ENCODE measurements at regions not wholly inside any gene's neighbourhood (a gene's known extent, or its start where the extent isn't known, plus 50 kb on each side); places are given as distances from the start of the nearest gene placed in this dataset.

DNA sequence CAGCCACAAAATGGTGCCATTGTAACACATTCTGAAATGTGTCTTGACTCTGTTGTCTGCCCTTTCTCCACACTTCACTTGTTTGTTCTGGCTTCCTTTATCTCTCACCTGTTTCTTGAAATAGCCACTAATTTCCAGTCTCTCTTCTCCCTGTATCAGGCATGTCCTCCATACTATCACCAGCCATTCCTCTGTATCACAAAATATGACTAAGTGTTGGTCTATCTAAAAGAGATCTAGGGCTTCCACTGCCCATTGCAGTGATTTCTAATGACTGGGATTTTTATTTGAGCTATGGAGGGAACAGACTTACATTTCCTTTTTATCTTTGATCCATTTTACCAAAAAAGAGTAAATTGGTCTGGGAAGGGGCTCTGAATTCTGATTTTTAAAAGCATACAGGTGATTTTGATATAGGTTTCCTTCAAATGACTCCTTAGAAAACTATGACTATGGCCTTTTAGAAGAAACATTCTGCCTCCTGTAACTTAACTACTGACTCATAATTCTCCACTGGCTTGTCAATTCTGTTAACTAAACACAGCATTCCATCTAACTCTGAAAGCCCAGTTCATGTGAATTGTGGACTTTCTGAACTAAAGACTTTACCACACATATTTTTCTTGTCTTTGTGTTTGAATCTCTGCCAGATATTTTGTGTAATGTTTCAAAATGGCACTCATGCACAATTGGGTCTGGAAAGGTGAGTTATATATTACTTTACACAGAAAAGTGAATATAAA lies 1121.4 kb downstream of the XPNPEP1 start:
- POLR2A ChIA-PET, result no interaction called here
- Histone ChIP-seq H3K27me3 (ENCODE audit: insufficient read depth, low read length) (no peaks in the 10 kb centered on the region), H3K36me3 (ENCODE audit: control insufficient read depth in 1 of 2, insufficient read depth in 2 of 2, low read length in 2 of 2) (no peaks in the 10 kb centered on the region), H3K79me2 (ENCODE audit: insufficient read depth, low read length) (no peaks in the 10 kb centered on the region), H3K4me1 (ENCODE audit: control insufficient read depth in 1 of 2, insufficient read depth in 2 of 2, low read length in 2 of 2) (no peaks in the 10 kb centered on the region), H3K9me3 (ENCODE audit: control insufficient read depth in 1 of 2, insufficient read depth in 1 of 2, low read depth in 1 of 2, low read length in 2 of 2) (peaks cover 24 to 42% of the 10 kb centered on the region in 2 experiments; a peak in 3 of 4 replicates), H3K9me2 (ENCODE audit: insufficient read depth) (no peaks in the 10 kb centered on the region), H3K4me2 (ENCODE audit: low read length) (no peak overlapping the region), H3K27ac (ENCODE audit: low read depth, low read length) (no peak overlapping the region), H3K4me3 (replicated peaks in 1 of 2; ENCODE audit: low read depth in 1 of 2, low read length in 2 of 2) (no peak overlapping the region), H3K9ac (ENCODE audit: low read length) (no peak overlapping the region), H2AFZ (ENCODE audit: low read depth, low read length, poor library complexity, severe bottlenecking) (no peak overlapping the region), H4K20me1 (ENCODE audit: insufficient read depth) (no peaks in the 10 kb centered on the region)
- BruUV-seq (replicated peaks), result no TSS peak
- TF ChIP-seq EZH2 (IDR thresholded peaks at IDR 0.05) (no peak), CEBPB (IDR thresholded peaks at IDR 0.05; ENCODE audit: low read depth) (no peak), POLR2A (IDR thresholded peaks at IDR 0.05; ENCODE audit: borderline replicate concordance, extremely low read depth, insufficient read depth, insufficient read length) (no peak), CBX3 (IDR thresholded peaks at IDR 0.05; ENCODE audit: low read depth) (no peak), TCF7L2 (IDR thresholded peaks at IDR 0.05; ENCODE audit: borderline replicate concordance, extremely low read depth, insufficient read depth, insufficient read length) (no peak), ZFX (IDR thresholded peaks at IDR 0.05) (no peak), SRF (IDR thresholded peaks at IDR 0.05; ENCODE audit: low read depth) (no peak), EGR1 (IDR thresholded peaks at IDR 0.05; ENCODE audit: low read depth) (no peak), REST (IDR thresholded peaks at IDR 0.05; ENCODE audit: low read depth) (no peak), RAD21 (IDR thresholded peaks at IDR 0.05; ENCODE audit: low read depth) (no peak), MAX (IDR thresholded peaks at IDR 0.05) (no peak), SP1 (IDR thresholded peaks at IDR 0.05; ENCODE audit: low read depth) (no peak), YY1 (IDR thresholded peaks at IDR 0.05; ENCODE audit: extremely low read depth, insufficient replicate concordance, low read depth, low read length) (no peak), ELF1 (IDR thresholded peaks at IDR 0.05; ENCODE audit: borderline replicate concordance, low read depth) (no peak), EZH2phosphoT487 (IDR thresholded peaks at IDR 0.05; ENCODE audit: borderline replicate concordance) (no peak), FOSL1 (IDR thresholded peaks at IDR 0.05; ENCODE audit: low read depth) (no peak)
- TF ChIP-seq, protein P1, sequence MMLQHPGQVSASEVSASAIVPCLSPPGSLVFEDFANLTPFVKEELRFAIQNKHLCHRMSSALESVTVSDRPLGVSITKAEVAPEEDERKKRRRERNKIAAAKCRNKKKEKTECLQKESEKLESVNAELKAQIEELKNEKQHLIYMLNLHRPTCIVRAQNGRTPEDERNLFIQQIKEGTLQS (IDR thresholded peaks at IDR 0.05), result no peak
- TF ChIP-seq, protein P2, sequence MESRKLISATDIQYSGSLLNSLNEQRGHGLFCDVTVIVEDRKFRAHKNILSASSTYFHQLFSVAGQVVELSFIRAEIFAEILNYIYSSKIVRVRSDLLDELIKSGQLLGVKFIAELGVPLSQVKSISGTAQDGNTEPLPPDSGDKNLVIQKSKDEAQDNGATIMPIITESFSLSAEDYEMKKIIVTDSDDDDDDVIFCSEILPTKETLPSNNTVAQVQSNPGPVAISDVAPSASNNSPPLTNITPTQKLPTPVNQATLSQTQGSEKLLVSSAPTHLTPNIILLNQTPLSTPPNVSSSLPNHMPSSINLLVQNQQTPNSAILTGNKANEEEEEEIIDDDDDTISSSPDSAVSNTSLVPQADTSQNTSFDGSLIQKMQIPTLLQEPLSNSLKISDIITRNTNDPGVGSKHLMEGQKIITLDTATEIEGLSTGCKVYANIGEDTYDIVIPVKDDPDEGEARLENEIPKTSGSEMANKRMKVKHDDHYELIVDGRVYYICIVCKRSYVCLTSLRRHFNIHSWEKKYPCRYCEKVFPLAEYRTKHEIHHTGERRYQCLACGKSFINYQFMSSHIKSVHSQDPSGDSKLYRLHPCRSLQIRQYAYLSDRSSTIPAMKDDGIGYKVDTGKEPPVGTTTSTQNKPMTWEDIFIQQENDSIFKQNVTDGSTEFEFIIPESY (IDR thresholded peaks at IDR 0.05; ENCODE audit: extremely low read depth, insufficient replicate concordance, low read length), result no peak
- TF ChIP-seq, protein P3, sequence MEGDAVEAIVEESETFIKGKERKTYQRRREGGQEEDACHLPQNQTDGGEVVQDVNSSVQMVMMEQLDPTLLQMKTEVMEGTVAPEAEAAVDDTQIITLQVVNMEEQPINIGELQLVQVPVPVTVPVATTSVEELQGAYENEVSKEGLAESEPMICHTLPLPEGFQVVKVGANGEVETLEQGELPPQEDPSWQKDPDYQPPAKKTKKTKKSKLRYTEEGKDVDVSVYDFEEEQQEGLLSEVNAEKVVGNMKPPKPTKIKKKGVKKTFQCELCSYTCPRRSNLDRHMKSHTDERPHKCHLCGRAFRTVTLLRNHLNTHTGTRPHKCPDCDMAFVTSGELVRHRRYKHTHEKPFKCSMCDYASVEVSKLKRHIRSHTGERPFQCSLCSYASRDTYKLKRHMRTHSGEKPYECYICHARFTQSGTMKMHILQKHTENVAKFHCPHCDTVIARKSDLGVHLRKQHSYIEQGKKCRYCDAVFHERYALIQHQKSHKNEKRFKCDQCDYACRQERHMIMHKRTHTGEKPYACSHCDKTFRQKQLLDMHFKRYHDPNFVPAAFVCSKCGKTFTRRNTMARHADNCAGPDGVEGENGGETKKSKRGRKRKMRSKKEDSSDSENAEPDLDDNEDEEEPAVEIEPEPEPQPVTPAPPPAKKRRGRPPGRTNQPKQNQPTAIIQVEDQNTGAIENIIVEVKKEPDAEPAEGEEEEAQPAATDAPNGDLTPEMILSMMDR (IDR thresholded peaks at IDR 0.05 in 2 of 3, conservative IDR thresholded peaks at IDR 0.05 in 1 of 3; ENCODE audit: borderline replicate concordance in 1 of 3, insufficient read depth in 1 of 3, low read depth in 2 of 3, low read length in 2 of 3), result no peak
- DNase-seq (ENCODE audit: low read depth, low spot score), result no peak
- CTCF ChIA-PET, result no interaction called here
- no peak for ATAC-seq
- RAD21 ChIA-PET (ENCODE audit: low non-redundant PET in 1 of 2, low total read pairs in 2 of 2, uncharacterized antibody in 2 of 2, unreplicated experiment in 2 of 2), result no interaction called here
- intact Hi-C loops (cut with micrococcal nuclease), result no loop called here

Data from HCT116 (cell line).